HG02678 (cell line): ENCODE measurements at regions not wholly inside any gene's neighbourhood (a gene's known extent, or its start where the extent isn't known, plus 50 kb on each side); places are given as distances from the start of the nearest gene placed in this dataset.
A peak's percentile ranks its signal among the peaks of the same experiment; 100 is the strongest.
"Not testable (repeated sequence)": the region's sequence is repeated elsewhere in the genome, so short reads cannot be mapped to it uniquely, and the experiment has no call there.

Source experiments
- ATAC-seq: cut with Tn5 transposase; IDR thresholded peaks from one replicate; pipeline ENCODE4 v1.9.1; 2021; ENCODE audit warnings: mild to moderate bottlenecking, moderate library complexity; ENCODE audit not compliant: unreplicated experiment

GRCh38 chr4:27711041-27711440, 850.4 kb downstream of the STIM2 start:
- no peak for ATAC-seq

GRCh38 chr4:27714073-27714472, 853.4 kb downstream of the STIM2 start:
- no peak for ATAC-seq

GRCh38 chr4:27716693-27717430, 856.2 kb downstream of the STIM2 start:
- ATAC-seq = no peak

GRCh38 chr4:27717431-27717755, 856.8 kb downstream of the STIM2 start:
- no peak for ATAC-seq

GRCh38 chr4:27720010-27720766, 859.5 kb downstream of the STIM2 start:
- peak; percentile 70 for ATAC-seq

GRCh38 chr4:27721193-27721592, 860.6 kb downstream of the STIM2 start:
- ATAC-seq = no peak

- no peak for ATAC-seq
Observed at GRCh38 chr4:27728892-27729291, 868.3 kb downstream of the STIM2 start.

- ATAC-seq = no peak
Observed at GRCh38 chr4:27742816-27743215, 882.2 kb downstream of the STIM2 start.

- ATAC-seq = no peak
Observed at GRCh38 chr4:27759611-27760575, 899.3 kb downstream of the STIM2 start.

GRCh38 chr4:27763830-27764525, 903.3 kb downstream of the STIM2 start:
- peak; percentile 5 for ATAC-seq

- peak; percentile 71 for ATAC-seq
Observed at GRCh38 chr4:27764526-27764837, 903.8 kb downstream of the STIM2 start.

- no peak for ATAC-seq
Observed at GRCh38 chr4:27770895-27771294, 910.3 kb downstream of the STIM2 start.

GRCh38 chr4:27775156-27775555, 914.5 kb downstream of the STIM2 start:
- no peak for ATAC-seq

GRCh38 chr4:27779827-27780226, 919.2 kb downstream of the STIM2 start:
- no peak for ATAC-seq

GRCh38 chr4:27787195-27787594, 926.6 kb downstream of the STIM2 start:
- ATAC-seq = no peak

GRCh38 chr4:27789773-27790172, 929.1 kb downstream of the STIM2 start:
- no peak for ATAC-seq

GRCh38 chr4:27790911-27791310, 930.3 kb downstream of the STIM2 start:
- no peak for ATAC-seq

- ATAC-seq = no peak
Observed at GRCh38 chr4:27791640-27792039, 931.0 kb downstream of the STIM2 start.

GRCh38 chr4:27807207-27807606, 946.6 kb downstream of the STIM2 start:
- no peak for ATAC-seq

GRCh38 chr4:27811948-27812347, 951.3 kb downstream of the STIM2 start:
- ATAC-seq = no peak

GRCh38 chr4:27813226-27813625, 952.6 kb downstream of the STIM2 start:
- not testable (repeated sequence) for ATAC-seq
